OCI-LY7 (cell line): ENCODE measurements at regions not wholly inside any gene's neighbourhood (a gene's known extent, or its start where the extent isn't known, plus 50 kb on each side); places are given as distances from the start of the nearest gene placed in this dataset.

Experiments used
- BruUV-seq: library from RNA; stranded (reverse); fragments of 400-500 nt; replicated peaks from 2 replicates; lab custom pipeline; 2021; lab: Mats Ljungman, UMichigan
- CTCF ChIA-PET: fragments of 300-600 bp; sonication (Branson Sonifier 250); formaldehyde crosslinking; loops from one replicate; lab custom pipeline; 2022; ENCODE audit warnings: antibody characterized with exemption; ENCODE audit not compliant: unreplicated experiment; lab: Charles Lee
- POLR2A ChIA-PET: fragments of 300-600 bp; sonication (Branson Sonifier 250); formaldehyde crosslinking; loops from one replicate; lab custom pipeline; 2022; ENCODE audit warnings: antibody characterized with exemption; lab: Charles Lee
- DNase-seq: peaks from one replicate; pipeline ENCODE4 v3.0.0-alpha.2; 2015; ENCODE audit warnings: low spot score
- H2AFZ ChIP-seq: fragments of 200-600 bp; sonication (generic), shearing (Covaris generic); 2 replicates; pipeline ENCODE4 v1.6.1; 2014; ENCODE audit warnings: mild to moderate bottlenecking, antibody characterized with exemption, low read length, moderate library complexity
- H3K27ac ChIP-seq: fragments of 200-600 bp; sonication (generic); 2 replicates; pipeline ENCODE4 v1.5.1; 2014; ENCODE audit warnings: mixed run types, low read depth, mild to moderate bottlenecking, moderate library complexity, low read length, inconsistent platforms; ENCODE audit not compliant: poor library complexity, severe bottlenecking
- H3K36me3 ChIP-seq: fragments of 200-600 bp; sonication (generic); 2 replicates; pipeline ENCODE4 v1.6.1; 2014; ENCODE audit warnings: mild to moderate bottlenecking, antibody characterized with exemption, low read length, moderate library complexity, mixed read lengths; ENCODE audit not compliant: insufficient read depth
- H3K4me1 ChIP-seq: fragments of 200-600 bp; sonication (generic); 2 replicates; pipeline ENCODE4 v1.5.1; 2014; ENCODE audit warnings: mild to moderate bottlenecking, low read length; ENCODE audit not compliant: insufficient read depth, poor library complexity, severe bottlenecking
- H3K4me2 ChIP-seq: fragments of 200-600 bp; sonication (generic); 2 replicates; pipeline ENCODE4 v1.6.1; 2014; ENCODE audit warnings: mild to moderate bottlenecking, low read length
- H3K4me3 ChIP-seq: fragments of 200-600 bp; sonication (generic); 2 replicates; pipeline ENCODE4 v1.5.1; 2014; ENCODE audit warnings: mild to moderate bottlenecking, low read depth, low read length; ENCODE audit not compliant: poor library complexity, severe bottlenecking
- H3K79me2 ChIP-seq: fragments of 200-600 bp; sonication (generic); 2 replicates; pipeline ENCODE4 v1.6.1; 2016; ENCODE audit warnings: low read depth, mild to moderate bottlenecking, low read length, moderate library complexity, mixed read lengths; ENCODE audit not compliant: insufficient read depth
- H3K9me2 ChIP-seq: fragments of 200-600 bp; sonication (generic); 2 replicates; pipeline ENCODE4 v1.6.1; 2016; ENCODE audit warnings: mild to moderate bottlenecking, low read length, mixed read lengths; ENCODE audit not compliant: insufficient read depth
- H3K9me3 ChIP-seq: fragments of 200-600 bp; sonication (generic); 2 replicates; pipeline ENCODE4 v1.6.1; 2014; ENCODE audit warnings: mild to moderate bottlenecking, mixed run types, low read length, mixed read lengths
- H4K20me1 ChIP-seq: fragments of 200-600 bp; sonication (generic); 2 replicates; pipeline ENCODE4 v1.6.1; 2014; ENCODE audit warnings: mild to moderate bottlenecking, antibody characterized with exemption, low read length, moderate library complexity, mixed read lengths; ENCODE audit not compliant: insufficient read depth
- CTCF ChIP-seq: fragments of 200-600 bp; sonication (generic); conservative IDR thresholded peaks from 2 replicates; pipeline ENCODE4 v1.5.1; 2014; ENCODE audit warnings: mild to moderate bottlenecking, antibody characterized with exemption, low read length, moderate library complexity, mixed read lengths
- EZH2phosphoT487 ChIP-seq: fragments of 200-600 bp; sonication (generic); IDR thresholded peaks from 2 replicates; pipeline ENCODE4 v1.6.1; 2018; ENCODE audit warnings: low read depth, borderline replicate concordance, mild to moderate bottlenecking, mixed run types, antibody characterized with exemption, low read length, moderate library complexity, mixed read lengths
- intact Hi-C: fragments of 100-400 bp; cut with micrococcal nuclease; formaldehyde crosslinking; loops from one replicate; pipeline ENCODE4 v1.10.0; 2022; ENCODE audit not compliant: unreplicated experiment

- POLR2A ChIA-PET, result interaction anchor here (0.6 to 1.0 kb wide), 3 partner anchors 20 to 1076 kb away, joined by 3 to 5 read pairs (median 4); no protein-coding TSS in a partner anchor
- no peaks in the 10 kb centered on the region for H3K9me3 ChIP-seq
- no TSS peak for BruUV-seq
- H3K4me1 ChIP-seq, result no peaks in the 10 kb centered on the region
- intact Hi-C loops, result loop anchor here (10.0 kb wide), 1 partner anchor 891 kb away; no protein-coding TSS in a partner anchor
- TF ChIP-seq CTCF (no peak), EZH2phosphoT487 (no peak)
- H3K4me2 ChIP-seq, result no peak overlapping the region
- no peak overlapping the region for H2AFZ ChIP-seq
- DNase-seq, result no peak
- no peak overlapping the region for H3K4me3 ChIP-seq
- no peaks in the 10 kb centered on the region for H4K20me1 ChIP-seq
- H3K9me2 ChIP-seq, result no peaks in the 10 kb centered on the region
- no peak overlapping the region for H3K27ac ChIP-seq
- CTCF ChIA-PET, result no interaction called here
- no peaks in the 10 kb centered on the region for H3K36me3 ChIP-seq
- H3K79me2 ChIP-seq, result no peaks in the 10 kb centered on the region
These were observed 585.9 kb downstream of the IRS1 start for GRCh38 chr2:226213717-226214116.

- no peak for TF ChIP-seq CTCF
- TF ChIP-seq EZH2phosphoT487, result no peak
- intact Hi-C loops, result loop anchor here (10.0 kb wide), 1 partner anchor 893 kb away; no protein-coding TSS in a partner anchor
These were observed 588.2 kb downstream of the IRS1 start for GRCh38 chr2:226211439-226211838.

GRCh38 chr2:226208726-226209125 is 590.9 kb downstream of the IRS1 start:
- Histone ChIP-seq H4K20me1 (no peaks in the 10 kb centered on the region), H3K79me2 (no peaks in the 10 kb centered on the region), H3K4me2 (no peak overlapping the region), H3K4me1 (no peaks in the 10 kb centered on the region), H3K27ac (no peak overlapping the region), H3K36me3 (no peaks in the 10 kb centered on the region), H3K9me3 (no peaks in the 10 kb centered on the region), H2AFZ (no peak overlapping the region), H3K9me2 (no peaks in the 10 kb centered on the region), H3K4me3 (no peak overlapping the region)
- ChIA-PET CTCF (no interaction called here), POLR2A (no interaction called here)
- DNase-seq, result no peak
- no peak for TF ChIP-seq EZH2phosphoT487
- TF ChIP-seq CTCF, result no peak
- no TSS peak for BruUV-seq
- intact Hi-C loops, result no loop called here

More at GRCh38 chr2:226211439-226211838, 588.2 kb downstream of the IRS1 start:
- Histone ChIP-seq H3K9me2 (no peaks in the 10 kb centered on the region), H3K4me2 (no peak overlapping the region), H3K79me2 (no peaks in the 10 kb centered on the region), H3K36me3 (no peaks in the 10 kb centered on the region), H3K9me3 (no peaks in the 10 kb centered on the region), H4K20me1 (no peaks in the 10 kb centered on the region), H2AFZ (no peak overlapping the region), H3K27ac (no peak overlapping the region), H3K4me1 (no peaks in the 10 kb centered on the region), H3K4me3 (no peak overlapping the region)
- DNase-seq, result no peak
- ChIA-PET CTCF (no interaction called here), POLR2A (no interaction called here)
- BruUV-seq, result no TSS peak
